DOHH2 (cell line): ENCODE measurements at regions not wholly inside any gene's neighbourhood (a gene's known extent, or its start where the extent isn't known, plus 50 kb on each side); places are given as distances from the start of the nearest gene placed in this dataset.

Source experiments
- H3F3A ChIP-seq: fragments of 200-600 bp; sonication (generic), shearing (Covaris generic); 2 replicates; pipeline ENCODE4 v1.6.0; 2016; ENCODE audit warnings: antibody characterized with exemption, mild to moderate bottlenecking; ENCODE audit not compliant: control insufficient read depth, insufficient read depth
- H3K27ac ChIP-seq: fragments of 200-600 bp; sonication (generic); 2 replicates; pipeline ENCODE4 v1.5.1; 2014; ENCODE audit warnings: low read depth, mild to moderate bottlenecking, low read length, moderate library complexity
- H3K27me3 ChIP-seq: fragments of 200-600 bp; sonication (generic); 2 replicates; pipeline ENCODE4 v1.6.1; 2014; ENCODE audit warnings: mild to moderate bottlenecking, low read length, mixed read lengths; ENCODE audit not compliant: control insufficient read depth
- H3K36me3 ChIP-seq: fragments of 200-600 bp; sonication (generic); 2 replicates; pipeline ENCODE4 v1.6.1; 2014; ENCODE audit warnings: mild to moderate bottlenecking, low read length, moderate library complexity, mixed read lengths; ENCODE audit not compliant: control insufficient read depth
- H3K4me1 ChIP-seq: fragments of 200-600 bp; sonication (generic); 2 replicates; pipeline ENCODE4 v1.6.1; 2014; ENCODE audit warnings: mild to moderate bottlenecking, low read length, mixed read lengths; ENCODE audit not compliant: control insufficient read depth
- H3K4me2 ChIP-seq: fragments of 200-600 bp; sonication (generic); 2 replicates; pipeline ENCODE4 v1.6.0; 2014; ENCODE audit warnings: mild to moderate bottlenecking, low read length, moderate library complexity
- H3K4me3 ChIP-seq: fragments of 200-600 bp; sonication (generic); 2 replicates; pipeline ENCODE4 v1.5.1; 2014; ENCODE audit warnings: mild to moderate bottlenecking, low read length, mixed read lengths
- H3K79me2 ChIP-seq: fragments of 200-600 bp; sonication (generic); 2 replicates; pipeline ENCODE4 v1.6.1; 2014; ENCODE audit warnings: mild to moderate bottlenecking, low read length, mixed read lengths; ENCODE audit not compliant: control insufficient read depth
- H3K9me2 ChIP-seq: fragments of 200-600 bp; sonication (generic); replicated peaks from 2 replicates; pipeline ENCODE4 v1.6.1; 2014; ENCODE audit warnings: mild to moderate bottlenecking, low read length, mixed read lengths; ENCODE audit not compliant: control insufficient read depth
- H3K9me3 ChIP-seq: fragments of 200-600 bp; sonication (generic); 2 replicates; pipeline ENCODE4 v1.6.1; 2014; ENCODE audit warnings: antibody characterized with exemption, low read length, mixed read lengths; ENCODE audit not compliant: control insufficient read depth, insufficient read depth
- H4K20me1 ChIP-seq: fragments of 200-600 bp; sonication (generic); 2 replicates; pipeline ENCODE4 v1.6.0; 2014; ENCODE audit warnings: low read depth, mild to moderate bottlenecking, antibody characterized with exemption, low read length, moderate library complexity; ENCODE audit not compliant: control insufficient read depth, insufficient read depth
- EZH2phosphoT487 ChIP-seq: fragments of 200-600 bp; sonication (generic); IDR thresholded peaks from 2 replicates; pipeline ENCODE4 v1.6.1; 2017; ENCODE audit warnings: borderline replicate concordance, mild to moderate bottlenecking, antibody characterized with exemption, low read length, moderate library complexity, mixed read lengths
- TF ChIP-seq, protein P1 (sequence below): fragments of 200-600 bp; sonication (generic); IDR thresholded peaks from one replicate; pipeline ENCODE4 v1.5.1; 2014; ENCODE audit warnings: antibody characterized with exemption, mild to moderate bottlenecking, low read depth, low read length; ENCODE audit not compliant: poor library complexity, severe bottlenecking

DNA sequence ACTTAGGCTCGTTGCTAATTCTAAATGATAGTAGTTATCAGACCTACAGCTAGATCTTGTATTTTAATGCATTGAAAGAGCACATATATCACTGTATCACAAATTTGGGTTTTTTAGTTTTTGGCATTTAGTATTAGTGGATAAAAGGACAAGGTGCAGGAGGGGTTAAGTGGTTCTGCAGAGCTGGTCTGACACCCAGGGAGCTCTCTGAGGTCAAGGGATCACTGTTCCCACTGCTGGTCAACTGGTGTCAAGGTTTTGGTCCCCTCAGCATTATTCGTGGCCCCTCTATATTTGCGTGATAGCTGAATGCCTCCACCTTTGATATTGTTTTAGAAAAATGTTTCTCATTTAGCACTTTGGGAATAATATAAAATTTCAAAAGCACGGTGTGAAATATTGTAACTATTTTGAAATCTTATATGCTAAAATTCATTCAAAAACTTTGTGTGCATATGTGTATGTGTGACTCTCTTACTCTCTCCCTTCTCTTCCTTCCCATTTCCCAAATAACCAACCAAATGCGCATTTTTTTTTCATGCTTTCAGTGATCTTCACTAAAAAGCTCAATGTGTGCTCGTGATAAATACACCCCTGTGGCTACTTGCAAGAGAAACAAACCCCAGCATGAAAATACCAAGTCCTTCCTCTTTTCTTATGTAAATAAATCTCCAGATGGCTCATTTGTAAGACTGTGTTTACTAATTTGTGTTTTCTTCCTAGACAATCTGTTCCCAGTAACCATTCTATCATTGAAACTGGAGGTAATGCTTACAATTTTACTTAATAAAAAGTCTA is 309.2 kb downstream of the FGFR2 start:
- no peak overlapping the region for H3K4me2 ChIP-seq
- TF ChIP-seq EZH2phosphoT487: no peak
- TF ChIP-seq, protein P1, sequence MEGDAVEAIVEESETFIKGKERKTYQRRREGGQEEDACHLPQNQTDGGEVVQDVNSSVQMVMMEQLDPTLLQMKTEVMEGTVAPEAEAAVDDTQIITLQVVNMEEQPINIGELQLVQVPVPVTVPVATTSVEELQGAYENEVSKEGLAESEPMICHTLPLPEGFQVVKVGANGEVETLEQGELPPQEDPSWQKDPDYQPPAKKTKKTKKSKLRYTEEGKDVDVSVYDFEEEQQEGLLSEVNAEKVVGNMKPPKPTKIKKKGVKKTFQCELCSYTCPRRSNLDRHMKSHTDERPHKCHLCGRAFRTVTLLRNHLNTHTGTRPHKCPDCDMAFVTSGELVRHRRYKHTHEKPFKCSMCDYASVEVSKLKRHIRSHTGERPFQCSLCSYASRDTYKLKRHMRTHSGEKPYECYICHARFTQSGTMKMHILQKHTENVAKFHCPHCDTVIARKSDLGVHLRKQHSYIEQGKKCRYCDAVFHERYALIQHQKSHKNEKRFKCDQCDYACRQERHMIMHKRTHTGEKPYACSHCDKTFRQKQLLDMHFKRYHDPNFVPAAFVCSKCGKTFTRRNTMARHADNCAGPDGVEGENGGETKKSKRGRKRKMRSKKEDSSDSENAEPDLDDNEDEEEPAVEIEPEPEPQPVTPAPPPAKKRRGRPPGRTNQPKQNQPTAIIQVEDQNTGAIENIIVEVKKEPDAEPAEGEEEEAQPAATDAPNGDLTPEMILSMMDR: no peak
- H3K9me3 ChIP-seq: no peaks in the 10 kb centered on the region
- H3K79me2 ChIP-seq: no peaks in the 10 kb centered on the region
- no peaks in the 10 kb centered on the region for H3K9me2 ChIP-seq
- no peaks in the 10 kb centered on the region for H3K27me3 ChIP-seq
- no peak overlapping the region for H3K27ac ChIP-seq
- no peak overlapping the region for H3K4me3 ChIP-seq
- H4K20me1 ChIP-seq: no peaks in the 10 kb centered on the region
- H3F3A ChIP-seq: no peaks in the 10 kb centered on the region
- H3K4me1 ChIP-seq: no peaks in the 10 kb centered on the region
- no peaks in the 10 kb centered on the region for H3K36me3 ChIP-seq

DNA sequence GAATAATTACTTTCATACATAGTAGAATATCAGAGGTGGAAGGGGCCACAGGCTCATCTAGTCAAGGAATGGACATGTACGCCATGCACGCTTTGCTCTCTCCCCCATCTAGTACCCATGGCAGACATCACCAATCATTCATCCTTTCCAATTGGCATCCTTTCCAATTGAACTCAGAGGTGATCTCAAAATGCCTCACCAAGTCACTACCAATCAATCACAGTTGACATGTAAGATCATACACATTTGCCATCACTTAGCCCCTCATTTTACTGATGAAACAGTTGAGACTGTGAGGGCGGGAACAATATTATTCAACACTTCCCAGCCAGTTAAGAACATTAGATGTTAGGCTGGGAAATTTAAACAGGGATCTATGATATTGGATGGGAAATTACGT is 308.4 kb downstream of the FGFR2 start:
- Histone ChIP-seq H3K9me3 (no peaks in the 10 kb centered on the region), H3K4me2 (no peak overlapping the region), H3K27me3 (no peaks in the 10 kb centered on the region), H3K9me2 (no peaks in the 10 kb centered on the region), H3K79me2 (no peaks in the 10 kb centered on the region), H3K4me1 (no peaks in the 10 kb centered on the region), H3K36me3 (no peaks in the 10 kb centered on the region), H3K4me3 (no peak overlapping the region), H3K27ac (no peak overlapping the region), H3F3A (no peaks in the 10 kb centered on the region), H4K20me1 (no peaks in the 10 kb centered on the region)
- TF ChIP-seq, protein P1: no peak
- TF ChIP-seq EZH2phosphoT487: no peak

DNA sequence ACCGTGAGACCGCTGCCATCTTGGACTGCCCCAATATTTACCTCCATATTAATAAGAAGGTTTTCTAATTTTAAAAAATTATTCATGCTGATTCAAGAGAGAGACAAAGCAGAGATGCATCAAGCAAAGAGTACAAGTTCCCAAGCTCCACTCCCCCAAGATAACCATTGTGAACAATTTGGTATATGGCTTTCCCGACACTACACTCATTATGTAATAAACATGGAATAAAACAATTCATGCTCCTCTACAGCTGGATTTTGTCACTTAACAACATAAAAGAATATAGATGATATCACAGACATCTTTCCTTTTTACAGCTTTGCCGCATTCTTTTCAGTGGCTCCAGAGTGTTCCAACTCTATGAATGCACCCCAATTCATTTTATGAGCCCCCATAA is 307.6 kb downstream of the FGFR2 start:
- Histone ChIP-seq H3K9me3 (no peaks in the 10 kb centered on the region), H3K27ac (no peak overlapping the region), H3F3A (no peaks in the 10 kb centered on the region), H3K9me2 (no peaks in the 10 kb centered on the region), H3K27me3 (no peaks in the 10 kb centered on the region), H3K4me1 (no peaks in the 10 kb centered on the region), H3K4me2 (no peak overlapping the region), H3K79me2 (no peaks in the 10 kb centered on the region), H4K20me1 (no peaks in the 10 kb centered on the region), H3K4me3 (no peak overlapping the region), H3K36me3 (no peaks in the 10 kb centered on the region)
- TF ChIP-seq, protein P1: no peak
- no peak for TF ChIP-seq EZH2phosphoT487
